K562 (cell line): ENCODE measurements at regions not wholly inside any gene's neighbourhood (a gene's known extent, or its start where the extent isn't known, plus 50 kb on each side); places are given as distances from the start of the nearest gene placed in this dataset.

Source experiments
- ATAC-seq: fragments of 200-7000 bp; cut with Tn5 transposase; 3 replicates; pipeline ENCODE4 v1.9.1; 2020; ENCODE audit warnings: moderate library complexity
- BruUV-seq: library from RNA; stranded (reverse); fragments of 400-500 nt; replicated peaks from 2 replicates; lab custom pipeline; 2021; lab: Mats Ljungman, UMichigan
- CTCF ChIA-PET: fragments of 300-600 bp; formaldehyde crosslinking; extraction: SDS; loops from one replicate; lab custom pipeline; 2021; ENCODE audit warnings: low intra/inter-chr PET ratio; lab: Yijun Ruan, JAX
- POLR2A ChIA-PET: fragments of 300-600, 350-650 bp; sonication (Branson Sonifier 250); formaldehyde crosslinking; extraction: SDS; loops from one replicate; lab custom pipeline; 2021; ENCODE audit warnings: antibody characterized with exemption, inconsistent platforms; lab: Yijun Ruan, JAX
- DNase-seq, 4 experiments: peaks; one replicate each; pipeline versions ENCODE4 v3.0.0 to v3.0.0-alpha.2; 2011 to 2018; ENCODE audit warnings: low spot score in 3 of 4, mixed read lengths in 3 of 4; ENCODE audit errors: extremely low read depth in 1 of 4
- FAIRE-seq: peaks from 2 replicates; lab custom pipeline; 2011; peaks lifted over from hg19 to GRCh38; lab: Jason Lieb, UNC
- H2AFZ ChIP-seq: 2 replicates; pipeline ENCODE4 v1.6.0; 2011; ENCODE audit warnings: low read depth, low read length, control low read depth, inconsistent platforms
- H3K27ac ChIP-seq: fragments of 200-600 bp; 3 replicates; pipeline ENCODE4 v1.8.0; 2011; ENCODE audit warnings: low read depth, mild to moderate bottlenecking, control low read depth, inconsistent platforms, low read length, moderate library complexity, mixed read lengths; ENCODE audit errors: extremely low read depth
- H3K27me3 ChIP-seq, 2 experiments: fragments of 300-600 bp in 1 of 2; 2 replicates in 1 of 2; 3 replicates in 1 of 2; pipeline versions ENCODE4 v1.6.0 to v1.8.0; 2011; ENCODE audit warnings: inconsistent platforms in 2 of 2, low read length in 2 of 2, mild to moderate bottlenecking in 1 of 2, mixed read lengths in 1 of 2, moderate library complexity in 1 of 2; ENCODE audit not compliant: control insufficient read depth in 2 of 2, insufficient read depth in 2 of 2
- H3K36me3 ChIP-seq: fragments of 300-600 bp; 3 replicates; pipeline ENCODE4 v1.8.0; 2011; ENCODE audit warnings: mild to moderate bottlenecking, low read length, inconsistent platforms; ENCODE audit not compliant: control insufficient read depth, insufficient read depth
- H3K4me1 ChIP-seq, 2 experiments: fragments of 200-600 bp in 1 of 2; replicated peaks in 1 of 2; 2 replicates in 1 of 2; 3 replicates in 1 of 2; pipeline versions ENCODE4 v1.5.1 to v1.8.0; 2011; ENCODE audit warnings: inconsistent platforms in 2 of 2, low read length in 2 of 2, mild to moderate bottlenecking in 1 of 2, mixed read lengths in 1 of 2, moderate library complexity in 1 of 2; ENCODE audit not compliant: control insufficient read depth in 2 of 2, insufficient read depth in 2 of 2
- H3K4me2 ChIP-seq: 2 replicates; pipeline ENCODE4 v1.6.1; 2011; ENCODE audit warnings: low read length, control low read depth, inconsistent platforms, mixed read lengths; ENCODE audit not compliant: insufficient read depth
- H3K4me3 ChIP-seq: fragments of 200-600 bp; sonication (generic), shearing (Covaris generic); 2 replicates; pipeline ENCODE4 v1.5.1; 2016; ENCODE audit warnings: control low read depth, inconsistent platforms
- H3K79me2 ChIP-seq: fragments of 200-600 bp; 3 replicates; pipeline ENCODE4 v1.8.0; 2011; ENCODE audit warnings: low read length, inconsistent platforms; ENCODE audit not compliant: control insufficient read depth, insufficient read depth
- H3K9ac ChIP-seq, 2 experiments: 2 replicates each; pipeline versions ENCODE4 v1.6.0 to v1.6.1; 2011; ENCODE audit warnings: low read depth in 2 of 2, low read length in 2 of 2, control low read depth in 1 of 2, inconsistent platforms in 1 of 2, mild to moderate bottlenecking in 1 of 2, mixed read lengths in 1 of 2; ENCODE audit not compliant: insufficient read depth in 1 of 2
- H3K9me1 ChIP-seq: one replicate; pipeline ENCODE4 v1.6.0; 2011; ENCODE audit warnings: inconsistent platforms, mild to moderate bottlenecking, low read length, moderate library complexity; ENCODE audit not compliant: control insufficient read depth, insufficient read depth
- H3K9me3 ChIP-seq: replicated peaks from 2 replicates; pipeline ENCODE4 v1.5.1; 2011; ENCODE audit warnings: low read depth, low read length, inconsistent platforms; ENCODE audit not compliant: control insufficient read depth, insufficient read depth
- H4K20me1 ChIP-seq: replicated peaks from 2 replicates; pipeline ENCODE4 v1.6.1; 2011; ENCODE audit warnings: low read length, inconsistent platforms, mixed read lengths; ENCODE audit not compliant: control insufficient read depth, insufficient read depth
- CBFA2T2 ChIP-seq: fragments of 450-650 bp; conservative IDR thresholded peaks from 2 replicates; pipeline ENCODE4 v1.6.1; 2017; ENCODE audit warnings: mild to moderate bottlenecking
- ESRRB ChIP-seq: fragments of 250-450 bp; sonication (Bioruptor Pico); IDR thresholded peaks from 2 replicates; pipeline ENCODE4 v1.5.0; 2020; ENCODE audit warnings: mild to moderate bottlenecking, moderate library complexity, borderline replicate concordance
- FOXK1 ChIP-seq: sonication (generic); formaldehyde crosslinking; IDR thresholded peaks from 2 replicates; pipeline ENCODE4 v1.8.0; 2022; ENCODE audit warnings: missing genetic modification reagents, mild to moderate bottlenecking, borderline replicate concordance
- HDAC2 ChIP-seq: fragments of 450-650 bp; IDR thresholded peaks from 2 replicates; pipeline ENCODE4 v1.6.1; 2016; ENCODE audit warnings: mild to moderate bottlenecking
- IRF2 ChIP-seq: sonication (generic); formaldehyde crosslinking; IDR thresholded peaks from 2 replicates; pipeline ENCODE4 v1.8.1; 2022; ENCODE audit warnings: mild to moderate bottlenecking, missing genetic modification reagents
- RFX5 ChIP-seq: IDR thresholded peaks from 2 replicates; pipeline ENCODE4 v1.6.1; 2011; ENCODE audit warnings: low read depth, mild to moderate bottlenecking, improper control_type of control experiment, low read length
- SMARCA4 ChIP-seq: fragments of 450-650 bp; IDR thresholded peaks from 2 replicates; pipeline ENCODE4 v1.6.1; 2016
- ZNF551 ChIP-seq: fragments of 250-450 bp; sonication (Bioruptor Pico); IDR thresholded peaks from 2 replicates; pipeline ENCODE4 v1.5.0; 2021; ENCODE audit warnings: mild to moderate bottlenecking, moderate library complexity
- ZNF77 ChIP-seq: fragments of 250-450 bp; sonication (Bioruptor Pico); IDR thresholded peaks from 2 replicates; pipeline ENCODE4 v1.5.0; 2020
- WGBS: fragments of 100-300 bp; shearing (Covaris generic); methylation state at CpG from one replicate; pipeline ENCODE4 v1.1.6; 2016; ENCODE audit warnings: low coverage, mixed read lengths; ENCODE audit not compliant: insufficient coverage; ENCODE audit errors: missing lambda C conversion rate; 5-methylcytosine and 5-hydroxymethylcytosine counted together
- in situ Hi-C: fragments of 300-500 bp; cut with MboI; formaldehyde crosslinking; loops from 4 replicates; pipeline ENCODE4 v1.15.0; 2018; ENCODE audit warnings: inconsistent platforms, mixed read lengths
- intact Hi-C: fragments of 100-400 bp; cut with micrococcal nuclease; formaldehyde crosslinking; loops from 2 replicates; pipeline ENCODE4 v1.14.2; 2022
- TF ChIP-seq, protein P1 (sequence below): sonication (generic); formaldehyde crosslinking; IDR thresholded peaks from 2 replicates; pipeline ENCODE4 v1.8.1; 2023; ENCODE audit warnings: mild to moderate bottlenecking, missing genetic modification reagents
- TF ChIP-seq, protein P2 (sequence below), 2 experiments: IDR thresholded peaks; 2 replicates each; pipeline ENCODE4 v1.6.1; 2012; ENCODE audit warnings: improper control_type of control experiment in 2 of 2, low read depth in 2 of 2, low read length in 2 of 2, borderline replicate concordance in 1 of 2
- TF ChIP-seq, protein P3 (sequence below): sonication (generic); formaldehyde crosslinking; IDR thresholded peaks from 2 replicates; pipeline ENCODE4 v1.8.0; 2022; ENCODE audit warnings: mild to moderate bottlenecking, missing genetic modification reagents

DNA sequence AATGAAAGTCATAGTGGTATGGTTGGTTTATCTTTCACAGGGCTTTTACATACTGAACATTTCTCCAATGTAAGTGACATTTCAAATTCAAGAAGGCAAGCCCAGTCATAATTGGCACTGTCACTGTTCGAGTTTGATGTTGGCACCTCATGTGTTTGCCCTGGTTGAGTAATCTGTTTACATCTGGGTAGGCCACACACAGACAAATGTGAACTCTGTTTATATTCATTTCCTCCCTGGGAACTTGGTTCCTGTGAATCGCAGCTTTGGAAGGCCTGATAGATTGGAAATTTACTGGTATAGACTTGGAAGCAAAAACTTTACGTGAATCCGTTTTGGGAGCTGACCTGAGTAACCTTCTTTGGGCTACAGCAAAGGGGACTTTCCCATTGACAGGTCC, 395.2 kb upstream of the AZI2 start:
- TF ChIP-seq FOXK1, result no peak
- TF ChIP-seq RFX5, result no peak
- TF ChIP-seq IRF2 (CRISPR knock-in tag), result no peak
- in situ Hi-C loops, result no loop called here

DNA sequence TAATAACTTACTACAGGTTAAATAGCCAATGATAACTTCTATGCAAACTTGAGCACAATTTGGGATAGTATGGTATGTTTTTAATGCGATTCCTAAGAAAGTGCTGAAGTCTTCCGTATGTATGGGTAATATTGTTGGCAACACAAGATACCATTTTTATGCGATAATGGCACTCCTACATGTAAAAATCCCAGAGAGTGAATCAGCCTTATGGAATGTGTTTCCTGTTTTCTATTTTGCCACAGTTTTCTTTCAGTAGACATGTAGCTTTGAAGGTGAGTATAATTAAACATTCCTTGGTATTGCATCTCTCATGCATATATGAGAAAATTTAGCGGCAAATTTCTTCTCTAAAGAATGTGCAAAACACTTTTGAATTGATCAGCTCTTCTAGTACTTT, 396.8 kb upstream of the AZI2 start:
- H3K36me3 ChIP-seq, result no peaks in the 10 kb centered on the region
- no peaks in the 10 kb centered on the region for H4K20me1 ChIP-seq
- in situ Hi-C loops, result no loop called here
- TF ChIP-seq, protein P1, sequence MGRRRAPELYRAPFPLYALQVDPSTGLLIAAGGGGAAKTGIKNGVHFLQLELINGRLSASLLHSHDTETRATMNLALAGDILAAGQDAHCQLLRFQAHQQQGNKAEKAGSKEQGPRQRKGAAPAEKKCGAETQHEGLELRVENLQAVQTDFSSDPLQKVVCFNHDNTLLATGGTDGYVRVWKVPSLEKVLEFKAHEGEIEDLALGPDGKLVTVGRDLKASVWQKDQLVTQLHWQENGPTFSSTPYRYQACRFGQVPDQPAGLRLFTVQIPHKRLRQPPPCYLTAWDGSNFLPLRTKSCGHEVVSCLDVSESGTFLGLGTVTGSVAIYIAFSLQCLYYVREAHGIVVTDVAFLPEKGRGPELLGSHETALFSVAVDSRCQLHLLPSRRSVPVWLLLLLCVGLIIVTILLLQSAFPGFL (CRISPR knock-in tag), result no peak
- TF ChIP-seq ZNF551 (CRISPR knock-in tag) (no peak), SMARCA4 (no peak), HDAC2 (no peak), CBFA2T2 (no peak), ESRRB (CRISPR knock-in tag) (no peak), ZNF77 (CRISPR knock-in tag) (no peak)
- TF ChIP-seq, protein P2, sequence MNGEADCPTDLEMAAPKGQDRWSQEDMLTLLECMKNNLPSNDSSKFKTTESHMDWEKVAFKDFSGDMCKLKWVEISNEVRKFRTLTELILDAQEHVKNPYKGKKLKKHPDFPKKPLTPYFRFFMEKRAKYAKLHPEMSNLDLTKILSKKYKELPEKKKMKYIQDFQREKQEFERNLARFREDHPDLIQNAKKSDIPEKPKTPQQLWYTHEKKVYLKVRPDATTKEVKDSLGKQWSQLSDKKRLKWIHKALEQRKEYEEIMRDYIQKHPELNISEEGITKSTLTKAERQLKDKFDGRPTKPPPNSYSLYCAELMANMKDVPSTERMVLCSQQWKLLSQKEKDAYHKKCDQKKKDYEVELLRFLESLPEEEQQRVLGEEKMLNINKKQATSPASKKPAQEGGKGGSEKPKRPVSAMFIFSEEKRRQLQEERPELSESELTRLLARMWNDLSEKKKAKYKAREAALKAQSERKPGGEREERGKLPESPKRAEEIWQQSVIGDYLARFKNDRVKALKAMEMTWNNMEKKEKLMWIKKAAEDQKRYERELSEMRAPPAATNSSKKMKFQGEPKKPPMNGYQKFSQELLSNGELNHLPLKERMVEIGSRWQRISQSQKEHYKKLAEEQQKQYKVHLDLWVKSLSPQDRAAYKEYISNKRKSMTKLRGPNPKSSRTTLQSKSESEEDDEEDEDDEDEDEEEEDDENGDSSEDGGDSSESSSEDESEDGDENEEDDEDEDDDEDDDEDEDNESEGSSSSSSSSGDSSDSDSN (IDR thresholded peaks at IDR 0.05; ENCODE audit: borderline replicate concordance in 1 of 2, low read depth in 2 of 2, low read length in 2 of 2), result no peak
- TF ChIP-seq, protein P3, sequence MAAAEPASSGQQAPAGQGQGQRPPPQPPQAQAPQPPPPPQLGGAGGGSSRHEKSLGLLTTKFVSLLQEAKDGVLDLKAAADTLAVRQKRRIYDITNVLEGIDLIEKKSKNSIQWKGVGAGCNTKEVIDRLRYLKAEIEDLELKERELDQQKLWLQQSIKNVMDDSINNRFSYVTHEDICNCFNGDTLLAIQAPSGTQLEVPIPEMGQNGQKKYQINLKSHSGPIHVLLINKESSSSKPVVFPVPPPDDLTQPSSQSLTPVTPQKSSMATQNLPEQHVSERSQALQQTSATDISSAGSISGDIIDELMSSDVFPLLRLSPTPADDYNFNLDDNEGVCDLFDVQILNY (CRISPR knock-in tag), result no peak
- WGBS, result 5% methylated on average over 4 of the region's 4 CpGs
- no peaks in the 10 kb centered on the region; the same call in 1 of the 2 replicates for H3K9me3 ChIP-seq
- no peak overlapping the region for H3K27ac ChIP-seq
- intact Hi-C loops, result no loop called here
- no peak for ATAC-seq
- CTCF ChIA-PET, result no interaction called here
- no peaks in the 10 kb centered on the region for H3K9me1 ChIP-seq
- no peak overlapping the region for H3K9ac ChIP-seq
- H3K4me3 ChIP-seq, result no peak overlapping the region
- H3K79me2 ChIP-seq, result no peaks in the 10 kb centered on the region
- POLR2A ChIA-PET, result no interaction called here
- no peak overlapping the region for H2AFZ ChIP-seq
- no peak overlapping the region for H3K4me2 ChIP-seq
- no TSS peak for BruUV-seq
- no peaks in the 10 kb centered on the region for H3K4me1 ChIP-seq
- no peaks in the 10 kb centered on the region for H3K27me3 ChIP-seq
- no peak for DNase-seq
- FAIRE-seq, result no peak

More for the DNA sequence above, 395.2 kb upstream of the AZI2 start:
- no peak overlapping the region for H3K4me3 ChIP-seq
- no peaks in the 10 kb centered on the region for H3K9me1 ChIP-seq
- FAIRE-seq (no peak), DNase-seq (no peak), ATAC-seq (no peak)
- WGBS, result 0% methylated on average over 4 of the region's 4 CpGs
- ChIA-PET CTCF (no interaction called here), POLR2A (no interaction called here)
- no peaks in the 10 kb centered on the region; the same call in 1 of the 2 replicates for H3K9me3 ChIP-seq
- no peak overlapping the region for H2AFZ ChIP-seq
- H3K27me3 ChIP-seq, result no peaks in the 10 kb centered on the region
- no peaks in the 10 kb centered on the region for H3K36me3 ChIP-seq
- no peaks in the 10 kb centered on the region for H3K4me1 ChIP-seq
- no peaks in the 10 kb centered on the region for H3K79me2 ChIP-seq
- no peaks in the 10 kb centered on the region for H4K20me1 ChIP-seq
- no peak overlapping the region for H3K9ac ChIP-seq
- H3K4me2 ChIP-seq, result no peak overlapping the region
- intact Hi-C loops, result no loop called here
- no TSS peak for BruUV-seq
- H3K27ac ChIP-seq, result no peak overlapping the region
